Thoracic aorta (tissue), 2 donors: ENCODE measurements at regions not wholly inside any gene's neighbourhood (a gene's known extent, or its start where the extent isn't known, plus 50 kb on each side); places are given as distances from the start of the nearest gene placed in this dataset.
"Not testable (repeated sequence)": the region's sequence is repeated elsewhere in the genome, so short reads cannot be mapped to it uniquely, and the experiment has no call there.

Experiments
- ATAC-seq: fragments of 150-250 bp; one replicate; pipeline ENCODE4 v1.8.0; 2017; ENCODE audit warnings: low read depth; ENCODE audit not compliant: insufficient number of reproducible peaks, low FRiP score
- DNase-seq: peaks from one replicate; pipeline ENCODE4 v3.0.0-alpha.2; 2020; ENCODE audit warnings: low spot score
- H3K27ac ChIP-seq, 2 donors: fragments of 200-600 bp; sonication (generic); 1 replicate in 1 of 2; 2 replicates in 1 of 2; pipeline ENCODE4 v1.5.1; 2016; ENCODE audit warnings: mild to moderate bottlenecking in 2 of 2, moderate library complexity in 2 of 2
- H3K27me3 ChIP-seq: fragments of 200-600 bp; sonication (generic); replicated peaks from 2 replicates; pipeline ENCODE4 v1.6.0; 2016; ENCODE audit warnings: mild to moderate bottlenecking; ENCODE audit not compliant: insufficient read depth
- H3K36me3 ChIP-seq: fragments of 200-600 bp; sonication (generic); one replicate; pipeline ENCODE4 v1.5.1; 2016
- H3K4me1 ChIP-seq, 2 donors: fragments of 200-600 bp; sonication (generic); 1 replicate in 1 of 2; 2 replicates in 1 of 2; pipeline versions ENCODE4 v1.5.1 to v1.6.0; 2016; ENCODE audit warnings: low read depth in 2 of 2, mild to moderate bottlenecking in 1 of 2; ENCODE audit not compliant: control insufficient read depth in 1 of 2
- H3K4me3 ChIP-seq: fragments of 200-600 bp; sonication (generic); 2 replicates; pipeline ENCODE4 v1.5.1; 2016; ENCODE audit warnings: mild to moderate bottlenecking
- H3K9me3 ChIP-seq: fragments of 200-600 bp; sonication (generic); 2 replicates; pipeline ENCODE4 v1.5.1; 2016
- CTCF ChIP-seq: fragments of 200-600 bp; sonication (generic); IDR thresholded peaks from one replicate; pipeline ENCODE4 v1.5.1; 2019; ENCODE audit warnings: antibody characterized with exemption

DNA sequence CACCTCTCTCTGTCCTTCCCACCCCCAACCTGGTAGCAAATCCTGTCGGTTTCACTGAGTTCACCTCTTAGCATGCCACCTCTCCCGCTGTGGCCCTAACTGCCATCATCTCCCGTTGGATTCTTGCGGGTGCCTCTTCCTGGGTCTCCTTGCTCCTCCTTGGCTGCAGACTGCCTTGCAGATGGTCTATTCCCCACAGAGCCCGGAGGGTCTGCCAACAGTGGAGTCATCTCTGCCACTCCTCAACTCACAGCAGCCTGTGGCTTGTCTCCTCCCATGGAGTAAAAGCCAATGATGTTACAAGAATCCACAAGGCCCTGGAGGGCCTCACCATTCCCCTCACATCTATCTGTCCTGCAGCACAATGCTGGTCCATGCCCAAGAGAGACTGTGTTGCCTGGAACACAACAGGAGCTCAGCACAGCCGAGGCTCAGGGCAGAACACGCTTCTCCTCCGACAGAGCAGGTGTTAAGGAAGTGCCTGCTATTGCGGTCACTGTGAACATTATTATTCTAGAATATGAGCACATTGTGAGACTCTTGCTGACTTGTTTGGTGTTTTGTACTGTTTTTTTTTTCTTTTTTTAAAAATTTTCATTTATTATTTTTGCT, 241.8 kb upstream of the SULF2 start:
- H3K9me3 ChIP-seq: no peaks in the 10 kb centered on the region
- peaks cover 3 to 7% of the 10 kb centered on the region in 2 donors for H3K4me1 ChIP-seq
- no peak for TF ChIP-seq CTCF
- no peak for ATAC-seq
- no peak for DNase-seq
- H3K27me3 ChIP-seq: no peaks in the 10 kb centered on the region
- no peak overlapping the region for H3K4me3 ChIP-seq
- no peaks in the 10 kb centered on the region for H3K36me3 ChIP-seq
- H3K27ac ChIP-seq: no peak overlapping the region

GRCh38 chr20:48025661-48026060, 240.4 kb upstream of the SULF2 start:
- Histone ChIP-seq H3K4me1 (peaks cover 3 to 7% of the 10 kb centered on the region in 2 donors), H3K27ac (no peak overlapping the region), H3K9me3 (no peaks in the 10 kb centered on the region), H3K27me3 (no peaks in the 10 kb centered on the region), H3K4me3 (no peak overlapping the region), H3K36me3 (no peaks in the 10 kb centered on the region)
- ATAC-seq: no peak
- no peak for TF ChIP-seq CTCF
- no peak for DNase-seq

DNA sequence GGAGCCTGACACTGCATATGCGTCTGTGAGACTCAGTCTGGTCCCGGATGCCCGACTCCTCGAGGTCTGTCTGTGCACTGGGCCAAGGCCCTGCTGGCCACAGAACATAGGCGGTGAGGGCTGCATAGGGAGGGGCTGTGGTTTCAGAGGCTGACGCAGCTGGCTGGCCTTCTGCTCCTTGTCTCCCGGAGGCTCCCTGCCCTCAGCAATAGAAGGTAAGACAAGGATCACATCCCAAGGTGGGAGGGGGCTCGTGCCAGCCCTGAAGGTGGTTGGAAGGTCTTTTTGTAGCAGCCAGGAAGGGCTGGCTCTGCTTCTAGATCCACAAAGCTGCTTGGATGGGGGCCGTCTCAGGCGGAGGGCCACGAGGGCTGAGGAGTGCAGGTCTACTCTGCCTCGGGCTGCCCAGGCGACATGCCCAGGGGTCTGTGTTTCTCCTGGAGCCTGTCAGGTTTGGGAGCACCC, 239.8 kb upstream of the SULF2 start:
- no peak overlapping the region for H3K27ac ChIP-seq
- ATAC-seq (no peak), DNase-seq (no peak)
- no peak overlapping the region for H3K4me3 ChIP-seq
- H3K27me3 ChIP-seq: no peaks in the 10 kb centered on the region
- no peaks in the 10 kb centered on the region for H3K9me3 ChIP-seq
- peaks cover 3 to 7% of the 10 kb centered on the region in 2 donors for H3K4me1 ChIP-seq
- no peaks in the 10 kb centered on the region for H3K36me3 ChIP-seq
- no peak for TF ChIP-seq CTCF

- DNase-seq: no peak
- H3K27me3 ChIP-seq: no peaks in the 10 kb centered on the region
- no peak for ATAC-seq
- H3K36me3 ChIP-seq: no peaks in the 10 kb centered on the region
- no peak for TF ChIP-seq CTCF
- no peaks in the 10 kb centered on the region for H3K9me3 ChIP-seq
- H3K4me3 ChIP-seq: no peak overlapping the region
- H3K27ac ChIP-seq: no peak overlapping the region
- peaks cover 3 to 7% of the 10 kb centered on the region in 2 donors for H3K4me1 ChIP-seq
These were observed 239.3 kb upstream of the SULF2 start for GRCh38 chr20:48024539-48024938.

GRCh38 chr20:48020696-48021095, 235.4 kb upstream of the SULF2 start:
- not testable (repeated sequence) for H3K4me1 ChIP-seq, H3K27ac ChIP-seq, H3K36me3 ChIP-seq, H3K4me3 ChIP-seq, DNase-seq, ATAC-seq, H3K27me3 ChIP-seq, H3K9me3 ChIP-seq

DNA sequence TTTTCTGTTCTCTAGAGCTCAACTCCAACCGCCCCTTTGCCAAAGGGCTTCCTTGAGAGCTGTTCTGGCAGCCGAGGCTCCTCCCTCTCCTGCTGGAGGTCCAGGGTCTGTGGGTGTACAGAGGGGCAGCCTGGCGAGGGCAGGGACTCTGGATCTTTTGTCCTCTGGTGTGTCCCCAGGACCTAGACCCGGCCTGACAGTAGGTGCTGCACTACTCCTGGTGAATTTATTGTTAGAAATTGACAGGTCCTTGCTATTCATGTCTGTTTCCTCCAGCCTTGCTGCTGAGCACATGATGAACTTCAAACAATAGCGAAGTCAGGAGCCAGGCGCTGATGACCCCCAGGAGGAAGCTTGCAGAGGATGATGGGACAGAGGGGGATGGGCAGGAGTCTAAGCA, 234.7 kb upstream of the SULF2 start:
- no peak overlapping the region for H3K27ac ChIP-seq
- DNase-seq (no peak), ATAC-seq (no peak)
- no peaks in the 10 kb centered on the region for H3K27me3 ChIP-seq
- H3K9me3 ChIP-seq: no peaks in the 10 kb centered on the region
- TF ChIP-seq CTCF: no peak
- no peak overlapping the region for H3K4me3 ChIP-seq
- peaks cover 0 to 3% of the 10 kb centered on the region in 2 donors for H3K4me1 ChIP-seq
- no peaks in the 10 kb centered on the region for H3K36me3 ChIP-seq
